ENCODE measurements at regions not wholly inside any gene's neighbourhood (a gene's known extent, or its start where the extent isn't known, plus 50 kb on each side); places are given as distances from the start of the nearest gene placed in this dataset.

GRCh38 chr6:1487239-1487638, 97.9 kb downstream of the FOXF2 start:
- ATAC-seq (ENCODE audit: insufficient read depth, low read depth), result no peak
- Histone ChIP-seq H3K4me2 (ENCODE audit: insufficient read depth, low read length) (no peak overlapping the region), H2AFZ (ENCODE audit: low read depth, low read length) (no peak overlapping the region), H3K4me3 (ENCODE audit: low read depth in 1 of 2, low read length in 2 of 2) (no peak overlapping the region), H3K9ac (ENCODE audit: low read depth, low read length) (no peak overlapping the region), H3K79me2 (ENCODE audit: insufficient read depth, low read length) (no peaks in the 10 kb centered on the region), H3K9me3 (ENCODE audit: insufficient read depth, low read length, severe bottlenecking) (no peaks in the 10 kb centered on the region), H3K27ac (ENCODE audit: low read length) (no peak overlapping the region), H4K20me1 (ENCODE audit: insufficient read depth, low read length) (no peaks in the 10 kb centered on the region), H3K36me3 (ENCODE audit: insufficient read depth, low read length) (no peaks in the 10 kb centered on the region), H3K27me3 (ENCODE audit: insufficient read depth, low read length, poor library complexity) (peaks cover 5% of the 10 kb centered on the region), H3K4me1 (ENCODE audit: insufficient read depth, low read length) (no peaks in the 10 kb centered on the region)
- DNase-seq, result no peak
- TF ChIP-seq EZH2 (IDR thresholded peaks at IDR 0.05; ENCODE audit: borderline replicate concordance, low read depth, low read length, severe bottlenecking), result no peak
- no peak for TF ChIP-seq CTCF (IDR thresholded peaks at IDR 0.05; ENCODE audit: borderline replicate concordance, extremely low read depth, low read length, poor library complexity, severe bottlenecking)

- no peak for ATAC-seq (ENCODE audit: insufficient read depth, low read depth)
- Histone ChIP-seq H3K4me1 (ENCODE audit: insufficient read depth, low read length) (no peaks in the 10 kb centered on the region), H3K27ac (ENCODE audit: low read length) (no peak overlapping the region), H3K79me2 (ENCODE audit: insufficient read depth, low read length) (no peaks in the 10 kb centered on the region), H3K4me3 (ENCODE audit: low read depth in 1 of 2, low read length in 2 of 2) (no peak overlapping the region), H3K36me3 (ENCODE audit: insufficient read depth, low read length) (no peaks in the 10 kb centered on the region), H3K9ac (ENCODE audit: low read depth, low read length) (no peak overlapping the region), H3K4me2 (ENCODE audit: insufficient read depth, low read length) (no peak overlapping the region), H3K9me3 (ENCODE audit: insufficient read depth, low read length, severe bottlenecking) (no peaks in the 10 kb centered on the region), H3K27me3 (ENCODE audit: insufficient read depth, low read length, poor library complexity) (peaks cover under 1% of the 10 kb centered on the region), H4K20me1 (ENCODE audit: insufficient read depth, low read length) (no peaks in the 10 kb centered on the region), H2AFZ (ENCODE audit: low read depth, low read length) (no peak overlapping the region)
- no peak for DNase-seq
- TF ChIP-seq EZH2 (IDR thresholded peaks at IDR 0.05; ENCODE audit: borderline replicate concordance, low read depth, low read length, severe bottlenecking), result no peak
- no peak for TF ChIP-seq CTCF (IDR thresholded peaks at IDR 0.05; ENCODE audit: borderline replicate concordance, extremely low read depth, low read length, poor library complexity, severe bottlenecking)
Measured at GRCh38 chr6:1491025-1491424, 101.6 kb downstream of the FOXF2 start.

- no peak overlapping the region for H2AFZ ChIP-seq (ENCODE audit: low read depth, low read length)
- no peaks in the 10 kb centered on the region for H3K4me1 ChIP-seq (ENCODE audit: insufficient read depth, low read length)
- H3K27me3 ChIP-seq (ENCODE audit: insufficient read depth, low read length, poor library complexity), result no peaks in the 10 kb centered on the region
- H3K36me3 ChIP-seq (ENCODE audit: insufficient read depth, low read length), result no peaks in the 10 kb centered on the region
- H3K9me3 ChIP-seq (ENCODE audit: insufficient read depth, low read length, severe bottlenecking), result no peaks in the 10 kb centered on the region
- no peak overlapping the region for H3K4me2 ChIP-seq (ENCODE audit: insufficient read depth, low read length)
- no peak overlapping the region for H3K9ac ChIP-seq (ENCODE audit: low read depth, low read length)
- no peaks in the 10 kb centered on the region for H4K20me1 ChIP-seq (ENCODE audit: insufficient read depth, low read length)
- ATAC-seq (ENCODE audit: insufficient read depth, low read depth), result no peak
- H3K4me3 ChIP-seq (ENCODE audit: low read depth in 1 of 2, low read length in 2 of 2), result no peak overlapping the region
- no peak overlapping the region for H3K27ac ChIP-seq (ENCODE audit: low read length)
- H3K79me2 ChIP-seq (ENCODE audit: insufficient read depth, low read length), result no peaks in the 10 kb centered on the region
- TF ChIP-seq EZH2 (IDR thresholded peaks at IDR 0.05; ENCODE audit: borderline replicate concordance, low read depth, low read length, severe bottlenecking) (no peak), CTCF (IDR thresholded peaks at IDR 0.05; ENCODE audit: borderline replicate concordance, extremely low read depth, low read length, poor library complexity, severe bottlenecking) (no peak)
- no peak for DNase-seq
Measured at GRCh38 chr6:1491591-1492319, 102.4 kb downstream of the FOXF2 start.

Measured in DND-41 (cell line).